GM18870 (cell line): ENCODE measurements at regions not wholly inside any gene's neighbourhood (a gene's known extent, or its start where the extent isn't known, plus 50 kb on each side); places are given as distances from the start of the nearest gene placed in this dataset.

Experiments
- ATAC-seq: cut with Tn5 transposase; IDR thresholded peaks from one replicate; pipeline ENCODE4 v1.9.1; 2021; ENCODE audit warnings: moderate library complexity; ENCODE audit not compliant: unreplicated experiment

DNA sequence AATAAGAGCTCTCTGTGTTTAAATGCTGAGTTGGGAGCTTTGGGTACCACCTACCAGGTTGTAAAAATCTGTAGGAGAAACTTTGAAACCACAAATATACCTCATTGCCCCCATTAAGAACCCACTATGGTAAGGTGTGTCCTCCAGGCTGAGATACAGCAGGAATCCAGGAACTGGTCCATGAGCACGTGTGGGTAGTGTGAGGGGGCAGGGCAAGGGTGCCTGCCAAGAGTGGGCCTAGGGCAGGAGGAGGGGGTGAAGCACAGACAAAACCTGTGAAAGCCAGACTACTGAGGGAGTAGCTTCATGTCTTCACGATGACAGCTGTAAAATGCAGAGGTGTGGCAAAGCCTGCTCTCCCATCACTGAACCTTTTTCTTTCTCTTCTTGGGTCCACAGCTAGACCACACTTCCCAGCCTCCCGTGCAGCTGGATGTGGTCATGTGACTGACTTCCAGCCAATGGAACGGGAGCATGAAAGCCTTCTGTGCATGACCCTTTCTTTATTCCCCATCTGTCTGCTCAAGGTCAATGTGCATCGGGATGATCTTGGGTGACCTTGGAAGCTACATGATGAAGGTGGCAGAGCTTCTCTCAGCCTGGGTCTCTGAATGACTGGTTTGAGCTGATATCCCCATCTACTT, 51.1 kb upstream of the POMGNT2 start:
- no peak for ATAC-seq

DNA sequence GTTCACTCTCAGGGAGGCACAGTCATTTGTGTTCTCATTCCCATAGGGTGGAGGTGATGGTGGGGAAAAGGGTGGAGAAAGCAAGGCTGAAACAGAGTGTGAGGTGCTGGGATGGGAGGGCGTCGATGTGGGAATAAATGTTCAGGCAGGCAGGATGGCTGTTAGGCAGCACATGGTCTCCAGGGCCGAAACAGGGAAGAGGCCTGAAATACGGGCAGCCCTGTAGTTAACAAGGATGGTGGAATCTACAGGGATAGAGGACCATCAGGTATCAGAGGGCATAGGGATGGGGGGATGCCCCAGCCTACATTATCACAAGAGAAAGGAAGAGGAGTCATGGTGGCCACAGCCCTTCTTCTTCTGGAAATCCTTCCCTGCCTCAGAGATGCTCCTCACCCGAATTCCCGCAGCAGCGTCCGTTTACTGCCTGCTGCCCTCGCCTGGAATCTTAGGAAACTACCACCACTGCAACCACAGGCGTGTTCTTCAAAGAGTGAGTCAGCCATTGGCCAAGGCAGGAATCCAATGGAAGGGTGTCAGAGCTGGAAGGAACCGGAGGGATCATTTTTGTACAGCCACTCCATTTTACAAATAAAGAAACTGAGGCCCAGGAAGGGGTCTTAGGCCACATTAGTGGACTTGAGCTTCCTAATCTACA, 49.7 kb upstream of the POMGNT2 start:
- no peak for ATAC-seq
